CD4-positive, alpha-beta T cell (primary cell): ENCODE measurements at regions not wholly inside any gene's neighbourhood (a gene's known extent, or its start where the extent isn't known, plus 50 kb on each side); places are given as distances from the start of the nearest gene placed in this dataset.

Source experiments
- ATAC-seq: fragments of 200-7000 bp; cut with Tn5 transposase; one replicate; pipeline ENCODE4 v1.10.0; 2022; ENCODE audit warnings: mild to moderate bottlenecking; ENCODE audit not compliant: poor library complexity
- CTCF ChIA-PET: fragments of 350-600 bp; sonication (Branson Sonifier 250); formaldehyde crosslinking; loops from one replicate; lab custom pipeline; 2021; ENCODE audit warnings: antibody characterized with exemption, inconsistent platforms; lab: Charles Lee
- POLR2A ChIA-PET: fragments of 350-600 bp; sonication (Branson Sonifier 250); formaldehyde crosslinking; loops from one replicate; lab custom pipeline; 2021; ENCODE audit warnings: antibody characterized with exemption, inconsistent platforms; lab: Charles Lee
- DNase-seq, 14 experiments: peaks; one replicate each; pipeline ENCODE4 v3.0.0-alpha.2; 2013 to 2020; ENCODE audit warnings: mixed read lengths in 2 of 14
- H3K27ac ChIP-seq, 2 donors: one replicate each; pipeline versions ENCODE4 v1.5.1 to v1.7.0; 2013; ENCODE audit warnings: low read length in 2 of 2, low read depth in 1 of 2, mild to moderate bottlenecking in 1 of 2
- H3K27me3 ChIP-seq, 2 experiments: 1 replicate in 1 of 2; 2 replicates in 1 of 2; pipeline versions ENCODE4 v1.6.1 to v1.7.0; 2013; ENCODE audit warnings: low read length in 2 of 2, control low read depth in 1 of 2, mild to moderate bottlenecking in 1 of 2, moderate library complexity in 1 of 2; ENCODE audit not compliant: insufficient read depth in 2 of 2, control insufficient read depth in 1 of 2
- H3K36me3 ChIP-seq: one replicate; pipeline ENCODE4 v1.6.1; 2013; ENCODE audit warnings: low read length, control low read depth; ENCODE audit not compliant: insufficient read depth
- H3K4me1 ChIP-seq: one replicate; pipeline ENCODE4 v1.6.1; 2013; ENCODE audit warnings: low read length, control low read depth; ENCODE audit not compliant: insufficient read depth
- H3K4me3 ChIP-seq: one replicate; pipeline ENCODE4 v1.5.1; 2013; ENCODE audit warnings: mild to moderate bottlenecking, low read length, moderate library complexity
- H3K9me3 ChIP-seq, 2 experiments: 1 replicate in 1 of 2; 2 replicates in 1 of 2; pipeline versions ENCODE4 v1.6.1 to v1.7.0; 2013; ENCODE audit warnings: low read length in 2 of 2, mild to moderate bottlenecking in 2 of 2, control low read depth in 1 of 2, moderate library complexity in 1 of 2; ENCODE audit not compliant: control insufficient read depth in 1 of 2, insufficient read depth in 1 of 2
- H3K27ac Mint-ChIP-seq: one replicate; pipeline ENCODE4 v1.8.0; 2020; ENCODE audit warnings: mixed read lengths
- H3K27me3 Mint-ChIP-seq: one replicate; pipeline ENCODE4 v1.8.0; 2021; ENCODE audit warnings: mixed read lengths
- H3K36me3 Mint-ChIP-seq: one replicate; pipeline ENCODE4 v1.8.0; 2021; ENCODE audit warnings: low read depth, mixed read lengths
- H3K4me1 Mint-ChIP-seq: one replicate; pipeline ENCODE4 v1.8.0; 2021; ENCODE audit warnings: low read depth, mixed read lengths
- H3K4me3 Mint-ChIP-seq: one replicate; pipeline ENCODE4 v1.8.0; 2020; ENCODE audit warnings: mild to moderate bottlenecking, mixed read lengths
- H3K9me3 Mint-ChIP-seq: one replicate; pipeline ENCODE4 v1.8.0; 2020; ENCODE audit warnings: mixed read lengths
- intact Hi-C, 2 experiments: fragments of 100-400 bp; cut with DNase I in 1 of 2; cut with micrococcal nuclease in 1 of 2; formaldehyde crosslinking; loops; one replicate each; pipeline versions ENCODE4 v1.15.1 to v1.9.0; 2023 to 2025; cut with DNase I, micrococcal nuclease
- TF ChIP-seq, protein P1 (sequence below): fragments of 200-600 bp; IDR thresholded peaks from one replicate; pipeline ENCODE4 v1.8.0; 2022; ENCODE audit warnings: antibody characterized with exemption, mild to moderate bottlenecking

- Histone ChIP-seq H3K9me3 (no peaks in the 10 kb centered on the region), H3K27ac (no peak overlapping the region), H3K4me3 (no peak overlapping the region), H3K36me3 (no peaks in the 10 kb centered on the region), H3K4me1 (no peaks in the 10 kb centered on the region), H3K27me3 (no peaks in the 10 kb centered on the region)
- no peak overlapping the region for H3K4me3 Mint-ChIP-seq
- ChIA-PET POLR2A (no interaction called here), CTCF (no interaction called here)
- DNase-seq (no peak), ATAC-seq (no peak)
- H3K4me1 Mint-ChIP-seq, result no peaks in the 10 kb centered on the region
- no peaks in the 10 kb centered on the region for H3K27me3 Mint-ChIP-seq
- H3K9me3 Mint-ChIP-seq, result no peaks in the 10 kb centered on the region
- intact Hi-C loops, result no loop called here
- TF ChIP-seq, protein P1, sequence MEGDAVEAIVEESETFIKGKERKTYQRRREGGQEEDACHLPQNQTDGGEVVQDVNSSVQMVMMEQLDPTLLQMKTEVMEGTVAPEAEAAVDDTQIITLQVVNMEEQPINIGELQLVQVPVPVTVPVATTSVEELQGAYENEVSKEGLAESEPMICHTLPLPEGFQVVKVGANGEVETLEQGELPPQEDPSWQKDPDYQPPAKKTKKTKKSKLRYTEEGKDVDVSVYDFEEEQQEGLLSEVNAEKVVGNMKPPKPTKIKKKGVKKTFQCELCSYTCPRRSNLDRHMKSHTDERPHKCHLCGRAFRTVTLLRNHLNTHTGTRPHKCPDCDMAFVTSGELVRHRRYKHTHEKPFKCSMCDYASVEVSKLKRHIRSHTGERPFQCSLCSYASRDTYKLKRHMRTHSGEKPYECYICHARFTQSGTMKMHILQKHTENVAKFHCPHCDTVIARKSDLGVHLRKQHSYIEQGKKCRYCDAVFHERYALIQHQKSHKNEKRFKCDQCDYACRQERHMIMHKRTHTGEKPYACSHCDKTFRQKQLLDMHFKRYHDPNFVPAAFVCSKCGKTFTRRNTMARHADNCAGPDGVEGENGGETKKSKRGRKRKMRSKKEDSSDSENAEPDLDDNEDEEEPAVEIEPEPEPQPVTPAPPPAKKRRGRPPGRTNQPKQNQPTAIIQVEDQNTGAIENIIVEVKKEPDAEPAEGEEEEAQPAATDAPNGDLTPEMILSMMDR, result no peak
- H3K27ac Mint-ChIP-seq, result no peak overlapping the region
- no peaks in the 10 kb centered on the region for H3K36me3 Mint-ChIP-seq
Observed at GRCh38 chr1:183716286-183716685, 63.2 kb upstream of the APOBEC4 start.

DNA sequence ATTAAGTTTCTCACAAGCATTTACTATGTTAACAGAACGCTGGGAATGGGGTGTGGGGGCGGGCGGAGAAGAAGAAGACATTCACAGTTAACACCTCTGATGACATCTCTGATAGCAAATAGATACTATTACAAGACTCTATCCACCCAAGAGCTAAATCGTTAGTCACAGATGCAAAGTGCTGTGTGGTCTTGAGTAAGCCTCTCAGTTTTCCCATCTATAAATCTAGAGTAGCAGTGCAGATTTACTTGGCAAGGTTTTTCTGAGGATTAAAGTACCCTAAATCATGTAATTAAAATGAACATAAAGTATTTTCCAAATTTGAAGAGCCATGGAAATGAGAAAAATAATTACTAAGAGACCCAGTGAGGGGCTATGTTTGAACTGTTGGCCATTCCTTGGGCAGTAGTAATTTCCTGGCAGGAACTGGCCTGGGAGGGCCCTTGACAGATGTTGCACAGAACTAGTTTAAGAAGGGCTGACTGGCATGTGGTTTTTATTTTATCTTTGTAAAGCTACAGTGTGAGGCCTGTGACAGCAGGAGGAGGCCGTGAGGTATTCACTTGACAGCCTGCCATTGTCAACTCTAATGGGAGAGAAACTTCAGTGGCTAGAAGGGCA lies 58.7 kb upstream of the APOBEC4 start:
- TF ChIP-seq, protein P1, result no peak
- ATAC-seq (no peak), DNase-seq (no peak)
- no peaks in the 10 kb centered on the region for H3K36me3 Mint-ChIP-seq
- POLR2A ChIA-PET, result no interaction called here
- Histone ChIP-seq H3K4me3 (no peak overlapping the region), H3K36me3 (no peaks in the 10 kb centered on the region), H3K4me1 (no peaks in the 10 kb centered on the region), H3K9me3 (no peaks in the 10 kb centered on the region), H3K27ac (no peak overlapping the region), H3K27me3 (no peaks in the 10 kb centered on the region)
- H3K27me3 Mint-ChIP-seq, result no peaks in the 10 kb centered on the region
- no peaks in the 10 kb centered on the region for H3K9me3 Mint-ChIP-seq
- H3K4me1 Mint-ChIP-seq, result no peaks in the 10 kb centered on the region
- no peak overlapping the region for H3K4me3 Mint-ChIP-seq
- H3K27ac Mint-ChIP-seq, result no peak overlapping the region
- CTCF ChIA-PET, result no interaction called here
- intact Hi-C loops, result no loop called here

GRCh38 chr1:183711165-183711682 lies 58.1 kb upstream of the APOBEC4 start:
- Histone ChIP-seq H3K4me1 (no peaks in the 10 kb centered on the region), H3K9me3 (no peaks in the 10 kb centered on the region), H3K27ac (no peak overlapping the region), H3K36me3 (no peaks in the 10 kb centered on the region), H3K4me3 (no peak overlapping the region), H3K27me3 (no peaks in the 10 kb centered on the region)
- ChIA-PET CTCF (no interaction called here), POLR2A (no interaction called here)
- Mint-ChIP-seq H3K36me3 (no peaks in the 10 kb centered on the region), H3K4me3 (no peak overlapping the region), H3K27me3 (no peaks in the 10 kb centered on the region), H3K9me3 (no peaks in the 10 kb centered on the region), H3K27ac (no peak overlapping the region), H3K4me1 (no peaks in the 10 kb centered on the region)
- ATAC-seq, result no peak
- intact Hi-C loops, result no loop called here
- TF ChIP-seq, protein P1, result no peak
- DNase-seq, result no peak
